ENCODE measurements at regions not wholly inside any gene's neighbourhood (a gene's known extent, or its start where the extent isn't known, plus 50 kb on each side); places are given as distances from the start of the nearest gene placed in this dataset.
"Not testable (repeated sequence)": the region's sequence is repeated elsewhere in the genome, so short reads cannot be mapped to it uniquely, and the experiment has no call there.

DNA sequence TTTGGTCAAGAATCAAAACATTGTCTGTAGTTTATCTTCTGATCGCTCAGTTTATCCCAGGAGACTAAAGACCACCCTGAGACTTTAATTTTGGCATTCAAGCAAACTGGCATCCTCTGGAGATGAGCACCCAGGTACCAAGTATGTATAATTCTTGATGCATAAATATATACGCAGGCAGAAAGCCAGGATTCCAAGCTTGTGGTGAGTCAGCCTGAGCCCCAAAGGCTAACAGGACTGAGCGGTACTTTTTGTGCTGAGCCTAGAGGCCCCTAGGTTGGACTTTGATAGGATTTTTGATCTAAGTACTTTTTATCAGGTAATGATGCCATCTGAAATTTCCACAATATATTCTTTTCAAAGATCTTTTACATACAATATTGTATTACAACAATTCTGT, 301.3 kb downstream of the TFAP2B start:
- no peak for DNase-seq (ENCODE audit: extremely low read depth, low read depth, low spot score)

DNA sequence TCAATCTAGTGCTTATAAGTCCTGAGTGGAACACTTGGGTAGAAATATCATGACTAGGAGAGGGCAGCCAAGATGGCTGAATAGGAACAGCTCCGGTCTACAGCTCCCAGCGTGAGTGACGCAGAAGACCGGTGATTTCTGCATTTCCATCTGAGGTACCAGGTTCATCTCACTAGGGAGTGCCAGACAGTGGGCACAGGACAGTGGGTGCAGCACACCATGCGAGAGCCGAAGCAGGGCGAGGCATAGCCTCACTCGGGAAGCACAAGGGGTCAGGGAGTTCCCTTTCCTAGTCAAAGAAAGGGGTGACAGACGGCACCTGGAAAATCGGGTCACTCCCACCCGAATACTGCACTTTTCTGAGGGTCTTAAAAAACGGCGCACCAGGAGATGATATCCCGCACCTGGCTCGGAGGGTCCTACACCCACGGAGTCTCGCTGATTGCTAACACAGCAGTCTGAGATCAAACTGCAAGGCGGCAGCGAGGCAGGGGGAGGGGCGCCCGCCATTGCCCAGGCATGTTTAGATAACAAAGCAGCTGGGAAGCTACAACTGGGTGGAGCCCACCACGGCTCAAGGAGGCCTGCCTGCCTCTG, 302.8 kb downstream of the TFAP2B start:
- DNase-seq (ENCODE audit: extremely low read depth, low read depth, low spot score): not testable (repeated sequence)

DNA sequence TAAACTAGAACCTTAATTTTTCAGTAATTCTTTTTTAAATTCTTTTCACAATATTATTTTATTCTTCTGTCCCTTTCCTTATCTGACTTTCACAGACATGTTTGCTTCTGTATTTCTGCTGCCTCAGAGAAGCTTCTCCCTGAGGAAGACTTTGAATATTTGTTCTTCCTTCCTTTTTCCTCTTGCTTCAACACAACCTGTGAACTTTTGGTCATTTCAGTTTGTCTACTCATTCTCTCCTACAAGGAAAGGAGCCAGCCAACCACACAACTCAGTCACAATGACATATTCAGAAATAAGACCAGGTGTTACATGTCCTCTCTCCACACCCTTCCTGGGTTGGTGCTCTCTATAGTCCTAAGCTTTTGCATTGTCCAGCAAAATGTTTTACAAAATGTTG, 310.4 kb downstream of the TFAP2B start:
- no peak for DNase-seq (ENCODE audit: extremely low read depth, low read depth, low spot score)

DNA sequence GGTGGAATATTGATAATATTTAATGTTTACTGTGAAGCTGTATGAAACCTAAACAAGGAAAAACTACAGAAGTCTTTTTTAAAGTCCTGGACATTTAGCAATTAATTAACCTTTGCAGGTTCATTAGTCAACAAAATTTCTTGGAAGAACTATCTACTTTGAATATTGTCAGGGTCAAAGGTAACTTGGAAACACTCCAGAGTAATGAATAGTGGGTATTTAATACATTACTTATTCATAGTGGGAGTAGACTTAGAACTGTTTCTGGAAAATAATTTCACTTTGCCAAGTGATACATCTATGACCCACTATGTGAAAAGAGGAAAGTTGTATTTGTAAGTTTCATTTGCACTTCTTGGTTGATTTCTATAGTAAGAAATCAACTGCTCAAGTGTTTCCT, 319.1 kb downstream of the TFAP2B start:
- no peak for DNase-seq (ENCODE audit: extremely low read depth, low read depth, low spot score)

DNA sequence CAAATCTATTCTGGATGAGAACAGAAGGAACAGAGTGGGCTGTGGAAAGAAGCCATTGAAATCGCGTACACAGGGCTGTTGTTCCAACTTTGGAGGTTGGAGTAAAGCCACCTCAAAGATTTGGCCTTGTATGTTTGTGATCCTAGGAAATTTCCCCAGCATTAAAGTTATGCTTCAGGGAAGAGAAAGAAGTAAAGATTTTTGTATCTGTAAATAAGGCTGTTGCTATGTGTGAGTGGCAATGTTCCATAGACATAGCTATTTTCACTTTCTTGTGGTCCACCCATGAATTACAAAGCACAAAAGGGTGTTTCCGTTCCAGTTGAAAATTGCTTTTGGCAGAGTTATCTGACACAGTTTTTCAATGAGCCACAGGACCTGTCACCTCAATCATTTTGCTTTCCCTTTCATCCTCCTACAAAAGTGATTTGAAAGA, 321.3 kb downstream of the TFAP2B start:
- DNase-seq (ENCODE audit: extremely low read depth, low read depth, low spot score): no peak

DNA sequence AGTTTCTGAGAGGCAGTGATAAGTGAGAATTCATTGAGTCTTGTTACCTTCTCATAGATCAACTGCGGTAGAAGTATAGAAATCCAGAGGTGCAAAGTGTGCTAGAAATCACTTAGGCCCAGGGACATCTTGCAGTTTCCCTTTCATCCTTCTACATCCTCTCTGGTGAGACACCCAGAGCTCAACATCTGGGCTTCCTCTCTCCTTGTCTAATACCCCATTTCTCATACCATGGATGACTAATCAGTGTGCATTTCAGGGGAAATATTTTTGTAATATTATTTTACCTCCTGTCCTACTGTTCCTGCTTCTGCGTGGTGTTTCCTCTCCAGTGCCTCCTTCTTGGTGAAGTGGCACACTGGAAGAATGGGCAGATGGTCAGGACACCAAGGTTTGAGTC, 322.4 kb downstream of the TFAP2B start:
- DNase-seq (ENCODE audit: extremely low read depth, low read depth, low spot score): no peak

DNA sequence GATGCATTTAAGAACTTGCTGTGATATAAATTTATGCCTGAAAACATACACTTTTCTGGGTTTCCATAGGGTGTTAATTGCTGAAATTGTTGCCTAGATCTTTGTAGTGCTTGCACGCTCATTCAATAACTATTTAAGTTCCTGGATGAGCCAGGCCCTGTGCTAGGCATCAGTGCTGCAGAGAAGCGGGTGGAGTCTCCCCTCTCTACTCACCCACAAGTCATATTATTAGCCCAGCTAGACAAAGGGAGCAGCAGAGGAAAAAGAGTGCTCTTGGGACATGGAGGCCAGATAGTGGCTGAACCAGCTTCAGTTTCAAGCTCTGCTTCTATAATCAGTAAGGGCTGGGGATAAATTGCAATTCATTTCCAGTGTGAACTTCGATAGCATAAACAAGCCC, 329.1 kb downstream of the TFAP2B start:
- no peak for DNase-seq (ENCODE audit: extremely low read depth, low read depth, low spot score)

DNA sequence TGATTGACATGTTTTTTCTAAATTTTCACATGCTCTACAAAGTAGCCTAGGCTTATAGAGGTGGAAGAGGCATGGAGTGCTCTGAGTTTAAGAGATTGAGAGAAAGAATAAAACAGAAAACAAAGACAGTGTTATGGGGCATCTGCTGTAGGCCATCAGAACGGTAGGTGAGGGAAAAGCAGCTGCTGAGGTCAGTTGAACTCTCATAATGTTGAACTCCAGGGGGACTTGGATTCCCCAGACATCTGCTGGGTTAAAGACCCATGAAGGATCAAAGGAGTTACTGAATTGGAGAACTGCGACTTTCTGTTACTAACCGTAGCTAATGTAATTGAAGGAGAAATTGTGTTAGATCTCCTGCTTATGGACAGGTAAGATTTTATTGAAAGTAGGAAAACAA, 333.9 kb downstream of the TFAP2B start:
- no peak for DNase-seq (ENCODE audit: extremely low read depth, low read depth, low spot score)

DNA sequence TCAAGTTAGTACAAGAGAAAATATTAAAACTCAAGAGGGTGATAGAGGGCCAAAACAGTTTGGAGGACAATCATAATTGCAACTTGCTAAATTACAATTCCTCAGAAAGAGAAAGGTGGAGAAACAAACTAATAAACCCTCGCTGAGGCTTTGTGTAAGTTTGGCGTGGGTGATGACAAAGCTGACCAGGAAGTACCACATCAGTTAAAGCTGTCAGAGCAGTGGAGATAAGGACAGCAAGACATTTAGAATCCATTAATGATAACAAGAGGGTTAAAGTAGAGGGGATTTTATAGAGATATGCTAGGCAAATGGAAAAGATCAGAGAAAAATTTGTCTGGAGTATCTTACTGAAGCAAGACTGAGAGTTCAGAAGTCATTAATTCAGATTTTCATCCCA, 334.4 kb downstream of the TFAP2B start:
- DNase-seq (ENCODE audit: extremely low read depth, low read depth, low spot score): no peak

DNA sequence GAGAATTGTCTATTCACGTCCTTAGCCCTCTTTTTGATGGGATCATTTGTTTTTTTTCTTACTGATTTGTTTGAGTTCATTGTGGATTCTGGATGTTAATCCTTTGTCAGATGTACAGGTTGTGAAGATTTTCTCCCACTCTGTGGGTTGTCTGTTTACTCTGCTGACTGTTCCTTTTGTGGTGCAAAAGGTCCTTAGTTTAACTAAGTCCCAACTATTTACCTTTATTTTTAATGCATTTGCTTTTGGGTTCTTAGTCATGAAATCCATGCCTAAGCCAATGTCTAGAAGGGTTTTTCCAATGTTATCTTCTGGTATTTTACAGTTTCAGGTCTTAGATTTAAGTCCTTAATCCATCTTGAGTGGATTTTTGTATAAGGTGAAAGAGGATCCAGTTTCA, 336.3 kb downstream of the TFAP2B start:
- DNase-seq (ENCODE audit: extremely low read depth, low read depth, low spot score): not testable (repeated sequence)

DNA sequence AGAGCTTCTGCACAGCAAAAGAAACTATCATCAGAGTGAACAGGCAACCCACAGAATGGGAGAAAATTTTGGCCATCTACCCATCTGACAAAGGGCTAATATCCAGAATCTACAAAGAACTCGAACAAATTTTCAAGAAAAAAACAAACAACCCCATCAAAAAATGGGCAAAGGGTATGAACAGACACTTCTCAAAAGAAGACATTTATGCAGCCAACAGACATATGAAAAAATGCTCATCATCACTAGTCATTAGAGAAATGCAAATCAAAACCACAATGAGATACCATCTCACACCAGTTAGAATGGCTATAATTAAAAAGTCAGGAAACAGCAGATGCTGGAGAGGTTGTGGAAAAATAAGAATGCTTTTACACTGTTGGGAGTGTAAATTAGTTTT, 340.6 kb downstream of the TFAP2B start:
- not testable (repeated sequence) for DNase-seq (ENCODE audit: extremely low read depth, low read depth, low spot score)

DNA sequence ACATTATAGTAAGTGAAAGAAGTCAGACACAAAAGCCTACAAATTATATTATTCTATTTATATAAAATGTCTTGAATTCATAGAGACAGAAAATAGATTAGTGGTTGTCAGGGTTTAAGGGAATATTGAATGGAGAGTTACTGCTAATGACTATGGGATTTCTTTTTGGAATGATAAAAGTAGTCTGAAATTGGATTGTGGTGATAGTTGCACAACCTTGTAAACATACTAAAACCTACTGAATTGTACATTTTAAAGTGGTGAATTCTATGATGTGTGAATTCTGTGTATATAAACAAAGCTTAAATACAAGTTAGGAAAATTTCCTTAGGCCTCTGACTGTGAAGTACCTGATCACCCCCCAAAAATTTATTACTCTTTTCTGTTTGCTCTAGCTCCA, 343.1 kb downstream of the TFAP2B start:
- no peak for DNase-seq (ENCODE audit: extremely low read depth, low read depth, low spot score)

DNA sequence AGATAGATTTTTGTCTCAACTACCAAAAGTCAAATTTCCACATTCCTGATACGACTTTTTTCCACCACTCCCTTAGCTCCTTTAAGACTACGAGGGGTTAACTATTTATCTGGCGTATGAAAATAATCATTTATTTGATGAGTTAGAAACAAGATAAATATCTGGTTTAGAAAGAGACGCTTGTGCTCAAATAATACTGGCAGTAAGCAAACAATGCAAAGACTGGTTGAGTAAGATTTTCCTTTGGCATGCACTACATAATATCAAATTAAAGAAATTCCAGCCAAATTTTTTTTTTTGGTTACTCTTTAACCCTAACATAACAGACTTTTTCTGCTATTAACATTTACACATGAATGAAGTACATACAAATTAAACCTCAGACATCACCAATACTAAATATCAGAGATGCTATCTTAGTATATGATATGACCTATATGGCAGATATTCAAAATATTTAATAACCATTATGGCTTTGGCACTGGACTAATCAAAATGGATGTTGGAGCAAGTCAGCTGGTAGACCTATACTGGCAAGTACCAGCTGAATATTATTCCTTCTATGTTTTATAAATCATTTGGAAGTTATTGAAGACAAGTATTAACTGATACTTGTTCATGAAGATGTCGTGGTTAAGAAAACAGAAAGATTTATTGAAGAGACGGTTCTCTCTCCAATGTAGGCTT, 345.3 kb downstream of the TFAP2B start:
- no peak for DNase-seq (ENCODE audit: extremely low read depth, low read depth, low spot score)

DNA sequence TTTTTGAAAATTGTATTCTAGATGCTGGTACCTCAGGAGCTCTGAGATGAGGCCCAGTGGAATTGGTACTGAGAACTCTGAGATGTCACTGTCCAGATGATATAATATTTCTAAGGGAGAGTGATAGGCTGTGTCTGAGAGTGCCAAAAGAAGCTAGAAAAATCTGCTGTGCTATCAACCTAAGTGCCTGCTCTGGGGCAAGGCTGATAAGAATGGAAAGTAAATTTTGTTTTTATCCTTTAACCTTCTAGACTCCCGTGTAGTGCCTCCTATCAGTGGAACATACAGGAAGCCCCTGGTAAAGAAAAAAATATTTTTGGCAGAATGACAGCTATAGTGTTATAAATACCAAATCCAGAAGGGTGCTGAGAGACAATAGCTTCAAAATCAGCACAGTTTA, 348.2 kb downstream of the TFAP2B start:
- DNase-seq (ENCODE audit: extremely low read depth, low read depth, low spot score): no peak

DNA sequence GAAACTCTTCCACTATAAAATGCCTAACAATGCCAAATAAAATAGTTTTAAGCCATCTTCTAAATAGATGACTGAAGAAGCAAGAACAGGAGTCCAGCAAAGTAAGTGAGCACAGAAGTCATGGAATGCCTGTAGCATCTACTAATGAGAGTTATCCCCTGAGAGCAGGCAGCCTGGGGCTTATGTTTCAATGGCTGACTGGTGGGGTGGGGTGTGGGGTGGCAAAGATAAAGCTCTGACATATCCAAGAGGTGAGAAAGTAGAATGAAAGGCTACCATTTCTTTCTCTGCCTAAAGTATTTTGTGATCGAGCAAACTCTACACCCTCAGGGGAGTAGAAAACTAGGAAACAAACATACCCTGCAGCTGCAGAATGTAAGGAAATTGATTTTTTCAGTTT, 348.8 kb downstream of the TFAP2B start:
- no peak for DNase-seq (ENCODE audit: extremely low read depth, low read depth, low spot score)

DNA sequence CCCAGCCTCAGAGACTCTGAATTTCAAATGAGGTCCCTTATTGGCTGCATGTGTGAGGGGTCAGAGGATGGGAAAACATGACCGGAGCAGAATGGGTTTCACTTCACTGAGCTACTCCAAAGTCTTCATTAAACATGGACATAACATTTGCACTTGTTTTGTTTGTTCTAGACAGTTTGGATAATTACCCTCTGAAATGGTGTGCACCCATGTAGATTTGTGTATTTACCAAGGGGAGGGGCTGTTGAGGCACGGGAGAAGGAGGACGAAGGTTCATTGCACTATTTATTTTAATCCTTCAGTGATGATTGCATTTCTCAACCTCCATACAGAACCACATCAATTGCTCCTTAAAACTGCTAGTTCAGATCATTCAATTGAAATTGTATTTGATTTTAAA, 364.2 kb downstream of the TFAP2B start:
- DNase-seq (ENCODE audit: extremely low read depth, low read depth, low spot score): no peak

DNA sequence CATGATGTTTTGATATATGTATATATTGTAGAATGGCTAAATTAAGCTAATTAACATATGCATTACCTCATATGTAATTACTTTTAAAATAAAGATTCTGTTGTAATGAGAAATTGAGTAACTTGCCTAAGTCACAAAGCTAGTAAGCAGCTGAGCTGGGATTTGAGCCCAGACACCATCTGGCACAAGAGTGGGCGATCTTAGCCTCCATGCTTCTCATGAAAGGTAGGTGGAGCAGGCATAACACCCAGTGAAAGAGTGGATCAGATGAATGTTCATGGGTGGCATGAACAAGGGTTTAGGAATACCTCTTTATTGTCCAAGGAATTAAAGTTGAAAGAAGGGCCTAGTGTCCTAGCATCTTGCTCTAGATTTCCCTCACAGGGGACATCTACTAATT, 365.4 kb downstream of the TFAP2B start:
- no peak for DNase-seq (ENCODE audit: extremely low read depth, low read depth, low spot score)

DNA sequence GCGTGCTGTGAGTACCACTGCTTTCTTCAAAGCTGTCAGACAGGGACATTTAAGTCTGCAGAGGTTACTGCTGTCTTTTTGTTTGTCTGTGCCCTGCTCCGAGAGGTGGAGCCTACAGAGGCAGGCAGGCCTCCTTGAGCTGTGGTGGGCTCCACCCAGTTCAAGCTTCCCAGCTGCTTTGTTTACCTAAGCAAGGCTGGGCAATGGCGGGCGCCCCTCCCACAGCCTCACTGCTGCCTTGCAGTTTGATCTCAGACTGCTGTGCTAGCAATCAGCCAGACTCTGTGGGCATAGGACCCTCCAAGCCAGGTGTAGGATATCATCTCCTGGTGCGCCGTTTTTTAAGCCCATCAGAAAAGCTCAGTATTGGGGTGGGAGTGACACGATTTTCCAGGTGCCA, 374.5 kb downstream of the TFAP2B start:
- not testable (repeated sequence) for DNase-seq (ENCODE audit: extremely low read depth, low read depth, low spot score)

DNA sequence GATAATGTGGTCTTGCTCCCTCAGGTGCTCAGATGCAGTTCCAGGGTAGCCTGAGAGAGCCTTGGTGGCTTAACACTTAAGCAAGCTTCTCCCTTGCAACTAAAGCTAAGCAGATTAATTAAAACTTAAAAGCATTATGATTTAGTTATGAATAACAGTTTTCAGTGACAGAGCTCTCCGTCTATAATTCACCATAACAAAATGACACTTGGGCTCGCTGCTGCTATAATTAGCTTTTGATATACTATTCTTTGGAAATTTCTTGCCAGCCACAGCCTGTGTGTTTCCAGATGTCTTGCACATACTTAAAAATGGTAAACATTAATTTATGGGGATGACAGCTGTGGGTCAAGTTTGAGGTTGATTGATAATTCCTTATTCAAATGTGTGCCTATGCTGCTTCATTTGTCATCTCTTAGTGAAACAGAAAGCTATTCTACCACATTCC, 380.5 kb downstream of the TFAP2B start:
- DNase-seq (ENCODE audit: extremely low read depth, low read depth, low spot score): no peak

DNA sequence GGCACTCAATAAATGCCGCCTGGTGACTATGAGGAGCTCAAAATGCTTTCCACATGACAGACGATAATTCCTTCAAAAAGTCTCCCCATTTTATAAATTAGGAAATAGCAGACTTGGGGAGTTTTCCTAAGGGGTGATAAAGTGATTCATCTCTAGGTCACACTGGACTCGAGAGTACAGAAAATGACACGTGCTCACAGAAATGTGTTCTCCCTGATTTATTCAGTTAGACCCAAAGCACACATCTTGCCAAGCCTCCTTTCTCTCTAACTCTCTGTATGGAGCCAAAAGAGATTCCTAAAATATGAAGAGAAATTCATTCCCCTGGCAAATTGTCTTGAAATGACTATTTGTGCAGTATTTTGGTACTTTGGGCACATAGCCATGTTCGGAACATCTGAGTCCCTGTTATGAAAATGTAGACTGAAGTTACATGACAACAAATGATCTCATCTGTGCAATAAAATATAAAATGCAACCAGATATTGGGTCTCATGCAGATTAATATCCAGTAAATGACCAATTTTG, 381.1 kb downstream of the TFAP2B start:
- DNase-seq (ENCODE audit: extremely low read depth, low read depth, low spot score): no peak

DNA sequence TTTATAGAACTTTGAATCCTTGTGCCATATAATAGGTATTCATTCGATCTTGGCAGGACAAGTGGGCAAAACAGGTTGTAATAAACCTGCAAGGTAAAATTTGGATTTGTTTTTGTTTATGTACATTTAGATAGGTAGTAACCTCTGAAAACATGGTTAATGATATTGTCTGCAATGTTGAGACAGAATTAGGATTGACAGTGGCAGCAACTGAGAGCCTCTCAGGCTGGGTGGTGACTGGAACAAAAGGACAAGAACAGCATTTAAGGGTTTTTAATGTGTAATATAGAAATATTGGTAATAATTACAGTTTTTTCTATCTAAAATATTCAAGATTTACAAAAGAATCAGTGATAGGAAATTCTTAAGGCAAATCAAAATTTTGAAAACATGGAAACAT, 382.0 kb downstream of the TFAP2B start:
- DNase-seq (ENCODE audit: extremely low read depth, low read depth, low spot score): no peak

DNA sequence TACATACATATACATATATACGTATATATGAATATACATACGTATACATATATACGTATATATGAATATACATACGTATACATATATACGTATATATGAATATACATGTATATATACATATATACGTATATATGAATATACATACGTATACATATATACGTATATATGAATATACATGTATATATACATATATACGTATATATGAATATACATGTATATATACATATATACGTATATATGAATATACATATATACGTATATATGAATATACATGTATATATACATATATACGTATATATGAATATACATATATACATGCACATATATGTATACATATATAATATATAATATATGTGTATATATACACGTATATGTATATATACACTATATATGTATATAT, 384.0 kb downstream of the TFAP2B start:
- DNase-seq (ENCODE audit: extremely low read depth, low read depth, low spot score): not testable (repeated sequence)

DNA sequence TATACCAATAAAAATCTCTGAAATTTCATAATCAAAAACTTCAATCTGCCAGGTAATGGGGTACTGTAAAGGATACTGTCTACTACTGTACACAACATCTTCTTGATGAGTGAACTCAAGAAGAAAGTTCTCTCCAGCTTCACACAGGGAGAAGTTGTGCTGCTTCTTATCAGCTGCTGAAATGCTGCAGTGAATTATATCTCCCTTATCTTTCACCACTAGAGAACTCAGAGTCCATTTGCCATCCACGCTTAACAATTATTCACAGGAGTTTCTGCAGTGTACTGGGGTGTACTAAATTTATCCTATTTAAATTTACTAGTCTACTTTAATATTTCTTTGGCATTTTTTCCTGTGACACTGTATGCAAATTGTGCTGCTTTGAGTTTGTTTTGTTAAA, 384.8 kb downstream of the TFAP2B start:
- DNase-seq (ENCODE audit: extremely low read depth, low read depth, low spot score): no peak
